ENCODE measurements at regions not wholly inside any gene's neighbourhood (a gene's known extent, or its start where the extent isn't known, plus 50 kb on each side); places are given as distances from the start of the nearest gene placed in this dataset.
"Not testable (repeated sequence)": the region's sequence is repeated elsewhere in the genome, so short reads cannot be mapped to it uniquely, and the experiment has no call there.

DNA sequence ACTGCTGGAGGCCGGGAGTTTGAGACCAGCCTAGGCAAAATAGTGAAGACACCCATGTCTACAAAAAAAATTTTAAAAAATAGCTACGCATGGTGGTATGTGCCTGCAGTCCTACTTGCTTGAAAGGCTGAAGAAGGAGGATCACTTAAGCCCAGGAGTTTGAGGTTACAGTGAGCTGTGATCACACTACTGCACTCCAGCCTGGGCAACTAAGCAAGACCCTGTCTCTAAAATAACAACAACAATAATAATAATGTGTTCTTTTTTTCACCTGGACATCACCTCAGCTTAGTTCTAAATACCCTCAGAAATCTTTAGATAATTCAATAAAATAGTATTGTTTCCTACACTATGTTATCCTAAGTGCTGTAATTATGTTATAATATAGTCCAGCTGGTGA, 397.1 kb upstream of the ZNF804A start:
- DNase-seq (ENCODE audit: low spot score), result no peak

DNA sequence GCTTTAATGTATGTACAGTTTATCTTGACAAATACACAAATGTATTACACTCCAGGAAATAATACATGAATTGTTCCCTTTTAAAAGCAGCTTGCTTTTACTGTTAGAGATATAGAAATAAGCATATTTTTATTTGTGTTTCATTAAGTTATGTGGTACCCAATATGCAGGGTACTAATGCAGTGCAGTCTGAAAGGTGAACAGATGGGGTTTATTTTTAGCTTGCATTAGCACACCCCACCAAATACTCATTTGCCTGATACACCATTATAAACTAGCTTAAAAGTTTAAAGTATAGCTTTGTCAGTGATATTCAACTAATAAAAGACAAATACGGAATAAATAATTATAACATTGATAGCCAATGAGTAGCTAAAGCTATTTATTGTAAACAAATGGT, 394.7 kb upstream of the ZNF804A start:
- DNase-seq (ENCODE audit: low spot score), result no peak

DNA sequence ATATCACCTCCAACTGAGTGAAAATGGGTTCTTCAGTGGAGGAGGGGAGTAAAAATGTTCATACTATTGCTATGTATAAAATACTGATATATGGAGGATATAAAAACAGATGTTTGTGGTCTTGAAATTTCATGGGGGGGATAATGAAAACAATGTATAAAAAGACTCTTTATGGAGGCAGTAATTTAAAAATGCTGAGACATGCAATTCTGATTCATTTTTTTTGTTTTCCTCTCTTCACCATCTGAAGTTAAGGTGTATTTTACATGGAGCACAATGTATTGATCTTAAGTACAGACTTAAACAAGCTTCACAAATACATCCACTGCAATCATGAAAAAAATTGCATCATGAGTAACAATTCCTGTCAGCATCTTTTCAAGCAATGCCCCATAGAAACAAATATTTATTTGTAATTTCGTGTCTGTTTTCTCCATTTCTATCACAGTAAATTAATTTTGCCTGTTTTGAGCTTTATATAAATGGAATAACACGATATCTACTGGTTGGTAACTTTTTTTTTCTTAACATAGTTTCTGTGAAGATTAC, 393.2 kb upstream of the ZNF804A start:
- no peak for DNase-seq (ENCODE audit: low spot score)

DNA sequence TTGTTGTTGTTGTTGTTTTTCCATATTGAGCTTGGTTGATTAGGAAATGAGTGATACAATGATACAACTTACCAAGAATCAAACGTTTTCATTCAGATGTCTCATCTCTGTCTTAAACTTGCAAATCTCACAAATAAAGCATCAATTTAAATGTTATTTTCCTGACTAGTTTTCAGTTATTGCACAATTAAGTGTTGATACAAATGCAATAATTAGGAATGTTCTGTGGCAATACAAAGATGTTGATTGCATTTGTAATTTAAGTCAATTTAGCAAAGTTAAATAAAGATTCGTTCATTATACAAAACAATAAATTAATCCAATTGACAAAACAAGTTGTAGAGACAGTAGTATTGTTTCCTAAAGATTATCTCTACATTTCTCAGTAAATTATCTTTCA, 392.3 kb upstream of the ZNF804A start:
- no peak for DNase-seq (ENCODE audit: low spot score)

DNA sequence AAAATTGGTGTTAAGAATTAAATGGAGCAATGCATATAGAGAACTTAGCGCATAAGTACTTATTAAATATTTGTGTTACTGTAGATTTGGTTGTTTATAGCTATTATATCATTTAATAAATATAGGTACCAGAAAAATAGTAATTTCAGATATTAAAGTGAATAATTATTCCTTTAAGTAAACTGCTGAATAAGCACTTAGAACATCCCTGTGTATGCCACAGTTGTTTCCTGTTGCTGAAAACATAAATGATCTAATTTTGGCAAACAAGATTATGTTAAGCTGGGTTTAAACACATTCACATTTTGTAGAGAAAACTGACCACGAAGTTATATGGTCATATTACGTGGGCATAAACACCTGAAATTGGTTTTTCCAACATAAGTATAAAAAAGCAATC, 388.0 kb upstream of the ZNF804A start:
- no peak for DNase-seq (ENCODE audit: low spot score)

DNA sequence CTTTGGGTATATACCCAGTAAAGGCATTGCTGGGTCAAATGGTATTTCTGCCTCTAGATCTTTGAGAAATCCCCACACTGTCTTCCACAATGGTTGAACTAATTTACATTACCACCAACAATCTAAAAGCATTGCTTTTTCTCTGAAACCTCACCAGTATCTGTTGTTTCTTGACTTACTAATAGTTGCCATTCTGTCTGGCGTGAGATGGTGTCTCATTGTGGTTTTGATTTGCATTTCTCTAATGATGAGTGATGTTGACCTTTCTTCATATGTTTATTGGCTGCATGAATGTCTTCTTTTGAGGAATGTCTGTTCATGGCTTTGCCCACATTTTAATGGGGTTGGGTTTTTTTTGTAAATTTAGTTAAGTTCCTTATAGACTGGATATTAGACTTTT, 382.6 kb upstream of the ZNF804A start:
- no peak for DNase-seq (ENCODE audit: low spot score)

DNA sequence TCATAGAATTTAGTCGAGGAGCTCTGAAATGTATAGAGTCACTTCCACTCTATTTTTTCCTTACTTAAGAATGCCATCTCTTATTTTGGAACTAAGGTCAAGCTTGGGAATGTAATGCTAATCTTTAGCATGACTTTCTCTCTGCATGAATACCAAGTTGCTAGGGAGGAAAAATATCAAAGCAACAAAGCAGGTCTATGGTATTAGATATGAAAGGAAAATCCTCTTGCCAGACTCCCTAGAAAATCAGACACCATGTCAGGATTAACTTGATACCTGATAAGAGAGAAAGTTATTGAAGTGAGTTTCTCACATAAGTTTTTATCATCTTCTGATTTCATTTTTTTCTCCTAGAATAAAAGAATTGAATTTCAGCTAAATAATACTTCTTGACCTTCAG, 341.7 kb upstream of the ZNF804A start:
- DNase-seq (ENCODE audit: low spot score), result no peak

DNA sequence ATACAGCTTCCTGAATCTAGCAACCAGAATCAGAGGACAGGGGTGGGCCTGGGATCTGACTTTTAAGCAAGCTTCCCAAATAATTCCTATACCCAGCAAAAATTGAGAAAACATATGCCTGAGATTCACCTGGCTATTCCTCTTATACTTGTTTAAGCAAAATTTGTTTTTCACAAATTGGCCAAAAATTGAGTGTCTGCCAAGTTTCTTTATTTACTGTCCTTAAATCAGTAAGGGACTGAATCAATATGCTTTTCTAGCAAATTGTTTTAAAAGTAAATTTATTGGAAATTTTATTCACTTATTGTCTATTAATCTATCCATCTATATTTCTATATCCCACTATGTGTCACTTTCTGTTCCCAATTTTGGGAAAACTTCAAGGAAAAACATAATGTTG, 337.0 kb upstream of the ZNF804A start:
- DNase-seq (ENCODE audit: low spot score), result no peak

DNA sequence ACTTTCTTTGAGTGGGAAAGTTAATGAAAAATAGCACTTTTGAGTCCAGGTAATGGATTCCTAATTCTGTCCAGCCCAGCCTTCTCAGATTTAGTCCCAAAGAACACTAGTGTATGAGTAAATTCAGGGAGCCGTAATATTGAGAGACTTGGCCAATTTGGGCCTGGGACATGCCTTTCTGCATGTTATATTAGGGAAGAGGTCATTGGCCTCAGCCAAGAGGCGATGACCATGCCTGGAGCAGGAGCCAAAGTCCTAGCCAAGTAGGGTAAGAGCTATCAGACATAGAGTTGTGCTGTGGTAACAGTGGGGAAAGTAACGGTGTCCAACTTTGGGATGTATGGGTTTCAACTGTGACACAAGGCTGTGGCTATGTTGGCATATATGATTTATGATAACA, 336.5 kb upstream of the ZNF804A start:
- DNase-seq (ENCODE audit: low spot score), result no peak

DNA sequence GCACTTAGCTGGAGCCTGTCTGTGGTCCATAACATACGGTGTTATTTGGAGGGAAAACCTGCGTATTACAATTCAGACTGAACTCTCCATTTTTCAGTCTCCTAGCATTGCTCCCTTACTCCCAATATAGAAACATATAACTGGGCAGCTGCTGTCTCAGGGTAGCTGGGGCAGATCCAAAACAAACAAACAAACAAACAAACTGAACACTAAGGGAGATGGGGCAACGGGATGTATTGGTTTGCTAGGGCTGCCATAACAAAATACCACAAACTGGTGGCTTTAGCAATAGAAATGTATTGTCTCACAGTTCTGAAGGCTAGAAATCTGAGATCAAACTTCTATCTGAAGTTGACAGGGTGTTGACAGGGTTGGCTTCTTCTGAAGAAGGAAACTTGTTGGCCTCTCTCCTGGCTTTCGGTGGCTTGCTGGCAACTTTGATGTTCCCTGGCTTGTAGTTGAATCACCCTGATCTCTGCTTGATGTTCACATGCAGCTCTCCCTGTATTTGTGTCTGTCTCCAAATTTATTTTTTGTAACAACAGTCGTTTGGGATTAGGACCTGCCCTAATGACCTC, 329.3 kb upstream of the ZNF804A start:
- DNase-seq (ENCODE audit: low spot score), result no peak

DNA sequence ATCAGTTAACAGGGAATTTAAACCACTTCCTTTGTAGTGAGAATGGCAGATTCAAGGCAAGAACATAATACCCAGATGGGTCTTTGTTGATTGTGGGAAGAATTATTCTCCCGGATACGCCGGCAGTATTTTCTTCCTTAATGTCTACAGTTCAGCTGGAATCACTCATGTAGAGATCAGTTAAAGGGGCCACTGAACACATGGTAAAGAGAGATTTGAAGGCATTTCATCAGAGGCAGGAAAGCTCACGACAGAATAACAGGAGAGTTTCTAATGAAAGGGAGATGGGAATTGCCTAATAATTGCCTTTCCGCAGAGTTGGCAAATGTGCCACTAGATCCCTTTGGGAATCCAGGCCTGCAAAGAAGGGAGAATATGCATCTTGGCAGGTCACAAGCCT, 327.7 kb upstream of the ZNF804A start:
- DNase-seq (ENCODE audit: low spot score), result no peak

DNA sequence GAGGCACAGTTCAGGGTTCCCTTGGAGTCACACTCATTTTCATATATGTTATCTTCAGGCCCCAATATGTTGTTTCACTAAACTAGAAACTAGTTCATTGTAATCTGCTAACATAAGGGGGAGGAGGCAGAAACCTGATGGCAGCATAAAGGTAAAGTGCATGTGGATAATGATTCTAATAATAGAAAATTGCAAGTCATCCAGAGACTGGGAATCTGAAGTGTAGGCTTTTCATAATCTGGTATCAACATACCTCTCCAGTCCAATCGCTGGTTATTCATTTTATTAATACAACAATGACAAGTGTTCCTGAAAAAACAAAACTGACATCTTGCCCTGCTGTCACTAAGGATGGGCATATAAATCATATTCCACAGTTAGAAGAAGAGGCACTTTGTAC, 326.3 kb upstream of the ZNF804A start:
- no peak for DNase-seq (ENCODE audit: low spot score)

DNA sequence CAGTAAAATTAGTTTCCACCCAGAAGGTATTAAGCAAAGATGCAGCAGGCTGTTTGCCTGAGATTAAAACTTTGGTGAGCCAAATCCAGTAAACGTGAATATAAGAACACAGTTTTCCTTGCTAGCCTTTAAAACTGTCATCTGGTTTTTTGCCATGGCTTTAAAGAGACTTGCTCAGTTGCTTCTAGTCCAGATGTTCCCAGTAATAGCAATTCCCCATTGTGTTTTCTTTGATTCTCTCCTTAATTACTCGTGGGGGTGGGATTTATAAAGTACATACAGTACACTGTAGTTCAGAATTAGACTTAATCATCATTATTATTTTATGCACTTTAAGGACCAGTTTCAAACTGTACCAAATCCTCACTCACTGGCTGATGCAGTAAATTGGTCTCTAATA, 303.5 kb upstream of the ZNF804A start:
- DNase-seq (ENCODE audit: low spot score), result no peak

DNA sequence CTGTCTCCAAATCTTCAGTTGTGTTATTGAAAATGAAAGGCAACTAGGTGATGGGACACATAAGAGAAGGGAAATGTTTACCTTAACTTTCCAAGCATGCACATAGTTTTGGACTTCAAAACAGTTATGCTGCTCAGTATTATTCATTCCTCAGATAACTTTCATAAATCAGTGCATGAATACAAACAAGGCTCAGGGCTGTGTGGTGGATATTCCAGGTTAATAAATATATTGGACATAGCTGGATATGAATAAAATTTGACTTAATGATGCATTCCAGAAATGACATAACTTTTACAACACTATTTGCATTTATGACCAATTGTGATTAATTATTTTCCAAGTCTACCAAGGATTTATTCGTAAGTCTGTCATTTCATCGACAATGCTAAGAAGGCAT, 301.2 kb upstream of the ZNF804A start:
- no peak for DNase-seq (ENCODE audit: low spot score)

DNA sequence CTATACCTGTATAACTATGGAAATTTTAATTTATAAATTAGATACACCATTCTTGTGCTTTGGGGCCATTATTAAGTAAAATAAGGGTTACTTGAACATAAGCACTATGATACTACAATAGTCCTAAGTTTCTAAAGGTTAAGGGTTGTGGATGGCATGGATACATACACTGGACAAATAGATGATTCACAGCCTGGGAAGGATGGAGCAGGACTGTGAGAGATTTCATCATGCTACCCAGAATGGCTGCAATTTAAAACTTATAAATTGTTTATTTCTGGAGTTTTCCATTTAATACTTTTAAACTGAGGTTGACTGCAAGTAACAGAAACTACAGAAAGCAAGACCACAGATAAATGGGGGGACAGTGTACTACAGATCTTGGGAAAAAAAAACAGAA, 295.8 kb upstream of the ZNF804A start:
- DNase-seq (ENCODE audit: low spot score), result no peak

DNA sequence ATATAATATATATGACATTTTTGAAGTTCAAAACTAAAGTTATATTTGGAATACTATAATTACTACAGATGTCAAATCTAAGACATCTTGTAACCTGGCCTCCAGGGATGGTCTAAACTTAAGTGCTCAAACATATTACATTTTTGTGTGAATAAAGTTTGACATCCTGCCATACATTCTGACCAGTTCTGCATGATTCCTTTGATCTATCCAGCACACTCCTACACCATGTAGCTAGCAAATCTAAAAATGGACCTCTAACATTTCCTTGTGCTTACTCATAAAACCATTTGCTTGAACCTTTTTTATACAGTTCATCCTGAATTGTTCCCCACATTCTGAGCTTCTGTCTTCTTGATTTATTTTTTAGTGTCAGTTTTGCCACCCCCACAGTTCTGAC, 294.3 kb upstream of the ZNF804A start:
- no peak for DNase-seq (ENCODE audit: low spot score)

DNA sequence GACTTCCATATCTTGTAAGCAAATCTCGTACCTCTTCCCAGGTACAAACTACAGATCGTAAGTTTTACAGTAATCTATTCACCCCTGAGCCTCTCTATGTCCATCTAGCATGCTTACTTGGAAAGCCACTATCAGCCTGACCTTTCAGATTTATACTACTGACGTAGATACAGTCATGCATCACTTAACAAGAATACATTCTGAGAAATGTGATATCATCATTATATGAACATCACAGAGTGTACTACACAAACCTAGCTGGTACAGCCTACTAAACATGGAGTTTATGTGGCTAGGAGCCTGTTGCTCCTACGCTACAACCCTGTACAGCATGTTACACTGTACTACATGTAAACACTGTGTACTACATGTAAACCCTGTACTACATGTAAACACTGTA, 293.2 kb upstream of the ZNF804A start:
- no peak for DNase-seq (ENCODE audit: low spot score)

DNA sequence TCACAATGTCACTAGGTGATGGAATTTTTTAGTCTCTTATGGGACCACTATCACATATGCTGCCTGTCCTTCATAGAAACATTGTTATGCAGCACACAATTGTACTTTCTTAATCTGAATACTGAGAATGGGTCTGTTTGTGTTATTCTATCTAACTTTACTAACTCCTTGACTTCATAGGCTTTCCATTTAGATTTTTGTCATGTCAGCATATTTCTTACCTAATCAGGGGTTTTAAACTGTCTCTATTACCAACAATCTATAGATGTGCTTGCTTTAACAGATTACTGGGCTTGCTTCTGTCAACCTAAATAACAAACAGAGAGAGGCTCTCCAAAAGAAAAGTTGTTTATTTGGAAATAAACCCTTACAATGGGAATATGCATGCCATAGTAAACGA, 289.6 kb upstream of the ZNF804A start:
- no peak for DNase-seq (ENCODE audit: low spot score)

DNA sequence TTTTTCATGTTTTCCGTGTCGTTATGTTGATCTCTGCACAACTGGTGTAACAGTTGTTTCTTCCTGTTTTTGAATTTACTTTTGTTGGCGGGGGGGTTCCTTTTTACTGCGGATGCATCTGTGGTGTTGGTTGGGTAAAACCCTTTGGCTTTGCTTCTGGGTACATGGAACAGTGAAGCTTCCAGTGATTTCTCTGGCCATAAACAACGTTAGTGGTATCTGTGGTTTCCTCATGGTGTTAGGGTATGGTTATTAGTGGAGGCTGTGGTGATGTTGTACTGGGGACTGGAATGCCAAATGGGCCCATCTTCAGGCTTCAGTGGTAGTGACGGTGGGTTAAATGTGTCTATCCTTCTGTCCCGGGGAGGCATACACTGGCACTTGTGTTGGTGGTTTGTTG, 285.4 kb upstream of the ZNF804A start:
- no peak for DNase-seq (ENCODE audit: low spot score)

DNA sequence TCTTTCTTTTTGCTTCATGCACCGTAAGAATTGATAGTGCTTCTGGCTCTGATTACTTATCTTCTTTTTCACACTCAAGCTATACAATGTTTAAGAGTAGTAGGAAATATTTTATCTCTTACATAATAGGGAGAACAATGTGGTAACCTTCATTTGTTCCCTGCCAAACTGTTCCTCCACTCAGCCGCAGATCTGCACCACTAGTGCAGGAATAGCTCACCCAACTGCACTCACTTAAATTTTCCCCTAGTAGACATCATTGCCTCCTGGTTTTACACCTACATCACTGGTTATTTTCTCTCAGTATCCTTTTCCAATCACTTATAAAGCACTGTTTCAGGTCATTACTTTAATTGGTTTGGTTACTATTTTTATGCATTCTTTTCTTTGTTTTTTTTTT, 283.5 kb upstream of the ZNF804A start:
- DNase-seq (ENCODE audit: low spot score), result no peak

DNA sequence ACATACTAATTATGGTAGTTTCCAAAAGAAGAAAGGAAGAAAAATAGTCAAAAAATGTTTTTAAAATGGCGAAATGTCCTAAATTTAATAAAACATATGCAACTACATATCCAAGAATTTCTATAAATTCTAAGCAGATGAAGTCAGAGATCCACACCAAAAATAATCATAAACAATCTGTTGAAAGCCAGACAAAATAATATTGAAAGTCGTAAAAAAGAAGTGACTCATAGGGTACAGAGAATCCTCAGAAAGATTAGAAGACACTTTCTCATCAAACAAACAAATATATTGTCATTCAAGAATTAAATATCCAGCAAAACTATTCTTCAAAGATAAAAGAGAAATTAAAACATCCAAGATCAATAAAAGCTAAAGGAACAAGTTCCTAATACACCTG, 281.4 kb upstream of the ZNF804A start:
- no peak for DNase-seq (ENCODE audit: low spot score)

DNA sequence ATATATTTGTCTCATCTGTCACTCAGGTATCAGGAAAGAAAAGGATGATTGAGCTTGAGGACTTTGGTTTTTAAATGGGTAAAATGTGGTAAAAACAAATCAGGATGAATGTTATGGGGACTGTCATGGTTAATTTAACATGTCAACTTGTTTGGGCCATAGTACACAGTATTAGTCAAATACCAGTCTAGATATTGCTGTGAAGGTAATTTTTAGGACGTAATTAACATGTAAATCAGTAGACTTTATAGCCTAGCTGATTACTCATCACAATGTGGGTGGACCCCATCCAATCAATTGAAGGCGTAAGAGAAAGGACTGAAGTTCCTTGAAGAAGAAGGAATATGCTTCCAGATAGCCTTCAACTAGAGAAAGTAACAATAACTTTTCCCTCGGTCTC, 275.7 kb upstream of the ZNF804A start:
- DNase-seq (ENCODE audit: low spot score), result no peak

DNA sequence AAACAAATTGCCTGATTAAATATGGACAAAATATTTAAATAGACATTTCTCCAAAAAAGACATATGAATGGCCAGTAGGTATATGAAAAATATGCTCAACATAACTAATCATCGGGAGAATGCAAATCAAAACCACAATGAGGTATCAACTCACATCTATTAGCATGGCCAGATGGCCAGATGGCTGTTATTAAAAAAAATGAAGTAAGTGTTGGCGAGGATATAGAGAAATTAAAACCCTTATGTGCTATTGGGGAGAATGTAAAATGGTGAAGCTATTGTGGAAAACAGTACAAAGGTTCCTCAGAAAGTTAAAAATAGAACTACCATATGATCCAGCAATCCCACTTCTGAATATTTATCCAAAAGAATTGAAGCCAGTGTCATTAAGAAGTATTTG, 272.3 kb upstream of the ZNF804A start:
- no peak for DNase-seq (ENCODE audit: low spot score)

DNA sequence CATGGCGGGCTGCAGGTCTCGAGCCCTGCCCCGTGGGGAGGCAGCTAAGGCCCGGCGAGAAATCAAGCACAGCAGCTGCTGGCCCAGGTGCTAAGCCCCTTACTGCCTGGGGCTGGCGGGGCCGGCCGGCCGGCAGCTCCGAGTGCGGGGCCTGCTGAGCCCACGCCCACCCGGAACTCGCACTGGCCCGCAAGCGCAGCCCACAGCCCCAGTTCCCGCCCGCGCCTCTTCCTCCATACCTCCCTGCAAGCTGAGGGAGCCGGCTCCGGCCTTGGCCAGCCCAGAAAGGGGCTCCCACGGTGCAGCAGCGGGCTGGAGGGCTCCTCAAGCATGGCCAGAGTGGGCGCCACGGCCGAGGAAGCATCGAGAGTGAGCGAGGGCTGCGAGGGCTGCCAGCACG, 270.5 kb upstream of the ZNF804A start:
- DNase-seq (ENCODE audit: low spot score), result not testable (repeated sequence)

DNA sequence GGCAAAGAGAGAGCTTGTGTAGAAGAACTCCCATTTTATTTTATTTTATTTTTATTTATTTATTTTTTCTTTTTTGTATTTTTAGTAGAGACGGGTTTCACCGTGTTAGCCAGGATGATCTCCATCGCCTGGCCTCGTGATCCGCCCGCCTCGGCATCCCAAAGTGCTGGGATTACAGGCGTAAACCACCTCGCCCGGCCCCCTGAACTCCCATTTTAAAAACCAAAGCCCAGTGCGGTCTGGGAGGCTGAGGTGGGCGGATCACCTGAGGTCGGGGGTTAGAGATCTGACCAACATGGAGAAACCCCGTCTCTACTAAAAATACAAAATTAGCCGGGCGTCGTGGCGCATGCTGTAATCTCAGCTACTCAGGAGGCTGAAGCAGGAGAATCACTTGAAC, 267.8 kb upstream of the ZNF804A start:
- DNase-seq (ENCODE audit: low spot score), result not testable (repeated sequence)

Measured in iPS-NIHi11 (cell line).